ENCODE measurements at regions not wholly inside any gene's neighbourhood (a gene's known extent, or its start where the extent isn't known, plus 50 kb on each side); places are given as distances from the start of the nearest gene placed in this dataset.

DNA sequence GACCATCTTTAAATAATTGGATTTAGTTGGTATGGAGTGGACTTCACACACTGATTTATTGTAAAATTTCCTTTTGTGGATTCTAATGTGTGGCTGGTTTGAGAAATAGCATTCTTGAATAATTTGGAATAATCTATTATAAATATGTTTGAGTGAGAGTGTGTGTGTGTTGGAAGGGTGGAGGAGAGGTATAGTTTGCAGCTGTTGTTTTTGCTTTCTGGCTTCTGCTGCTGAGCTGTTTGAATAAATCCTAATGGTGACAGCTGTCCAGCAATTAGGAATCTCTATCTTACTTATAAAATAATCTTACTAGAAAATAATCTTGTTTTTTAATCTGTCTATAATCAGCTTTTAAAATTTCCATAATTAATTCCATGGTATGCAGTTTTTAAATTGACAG, 1283.0 kb upstream of the CDH2 start:
- TF ChIP-seq TCF7L2 (IDR thresholded peaks at IDR 0.05; ENCODE audit: low read depth, low read length), result no peak
- TF ChIP-seq, protein P1, sequence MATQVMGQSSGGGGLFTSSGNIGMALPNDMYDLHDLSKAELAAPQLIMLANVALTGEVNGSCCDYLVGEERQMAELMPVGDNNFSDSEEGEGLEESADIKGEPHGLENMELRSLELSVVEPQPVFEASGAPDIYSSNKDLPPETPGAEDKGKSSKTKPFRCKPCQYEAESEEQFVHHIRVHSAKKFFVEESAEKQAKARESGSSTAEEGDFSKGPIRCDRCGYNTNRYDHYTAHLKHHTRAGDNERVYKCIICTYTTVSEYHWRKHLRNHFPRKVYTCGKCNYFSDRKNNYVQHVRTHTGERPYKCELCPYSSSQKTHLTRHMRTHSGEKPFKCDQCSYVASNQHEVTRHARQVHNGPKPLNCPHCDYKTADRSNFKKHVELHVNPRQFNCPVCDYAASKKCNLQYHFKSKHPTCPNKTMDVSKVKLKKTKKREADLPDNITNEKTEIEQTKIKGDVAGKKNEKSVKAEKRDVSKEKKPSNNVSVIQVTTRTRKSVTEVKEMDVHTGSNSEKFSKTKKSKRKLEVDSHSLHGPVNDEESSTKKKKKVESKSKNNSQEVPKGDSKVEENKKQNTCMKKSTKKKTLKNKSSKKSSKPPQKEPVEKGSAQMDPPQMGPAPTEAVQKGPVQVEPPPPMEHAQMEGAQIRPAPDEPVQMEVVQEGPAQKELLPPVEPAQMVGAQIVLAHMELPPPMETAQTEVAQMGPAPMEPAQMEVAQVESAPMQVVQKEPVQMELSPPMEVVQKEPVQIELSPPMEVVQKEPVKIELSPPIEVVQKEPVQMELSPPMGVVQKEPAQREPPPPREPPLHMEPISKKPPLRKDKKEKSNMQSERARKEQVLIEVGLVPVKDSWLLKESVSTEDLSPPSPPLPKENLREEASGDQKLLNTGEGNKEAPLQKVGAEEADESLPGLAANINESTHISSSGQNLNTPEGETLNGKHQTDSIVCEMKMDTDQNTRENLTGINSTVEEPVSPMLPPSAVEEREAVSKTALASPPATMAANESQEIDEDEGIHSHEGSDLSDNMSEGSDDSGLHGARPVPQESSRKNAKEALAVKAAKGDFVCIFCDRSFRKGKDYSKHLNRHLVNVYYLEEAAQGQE (IDR thresholded peaks at IDR 0.05; ENCODE audit: insufficient read depth in 1 of 2, low read depth in 2 of 2, low read length in 1 of 2), result no peak
- no peak for TF ChIP-seq SIN3A (IDR thresholded peaks at IDR 0.05; ENCODE audit: borderline replicate concordance, insufficient read depth, low read depth, low read length)
- TF ChIP-seq POLR2AphosphoS5 (IDR thresholded peaks at IDR 0.05; ENCODE audit: low read depth, low read length), result no peak
- TF ChIP-seq, protein P2, sequence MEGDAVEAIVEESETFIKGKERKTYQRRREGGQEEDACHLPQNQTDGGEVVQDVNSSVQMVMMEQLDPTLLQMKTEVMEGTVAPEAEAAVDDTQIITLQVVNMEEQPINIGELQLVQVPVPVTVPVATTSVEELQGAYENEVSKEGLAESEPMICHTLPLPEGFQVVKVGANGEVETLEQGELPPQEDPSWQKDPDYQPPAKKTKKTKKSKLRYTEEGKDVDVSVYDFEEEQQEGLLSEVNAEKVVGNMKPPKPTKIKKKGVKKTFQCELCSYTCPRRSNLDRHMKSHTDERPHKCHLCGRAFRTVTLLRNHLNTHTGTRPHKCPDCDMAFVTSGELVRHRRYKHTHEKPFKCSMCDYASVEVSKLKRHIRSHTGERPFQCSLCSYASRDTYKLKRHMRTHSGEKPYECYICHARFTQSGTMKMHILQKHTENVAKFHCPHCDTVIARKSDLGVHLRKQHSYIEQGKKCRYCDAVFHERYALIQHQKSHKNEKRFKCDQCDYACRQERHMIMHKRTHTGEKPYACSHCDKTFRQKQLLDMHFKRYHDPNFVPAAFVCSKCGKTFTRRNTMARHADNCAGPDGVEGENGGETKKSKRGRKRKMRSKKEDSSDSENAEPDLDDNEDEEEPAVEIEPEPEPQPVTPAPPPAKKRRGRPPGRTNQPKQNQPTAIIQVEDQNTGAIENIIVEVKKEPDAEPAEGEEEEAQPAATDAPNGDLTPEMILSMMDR (IDR thresholded peaks at IDR 0.05), result no peak
- POLR2A ChIA-PET, result no interaction called here
- DNase-seq (ENCODE audit: low read depth, low spot score), result no peak
- intact Hi-C loops (cut with micrococcal nuclease; ENCODE audit: unreplicated experiment), result no loop called here
- no peaks in the 10 kb centered on the region for H3K4me1 ChIP-seq (ENCODE audit: control insufficient read depth, insufficient read depth, low read length)
- no peak for ATAC-seq
- BruUV-seq (replicated peaks), result no TSS peak
- H3K4me3 ChIP-seq (ENCODE audit: low read depth in 2 of 2, low read length in 2 of 2), result no peak overlapping the region
- CTCF ChIA-PET, result no interaction called here
- in situ Hi-C loops (cut with HindIII; ENCODE audit: low pct_unique_long_range_greater_than_20kb, low sequenced_read_pairs), result no loop called here
- H3K27me3 ChIP-seq (ENCODE audit: control insufficient read depth, insufficient read depth, low read length), result no peaks in the 10 kb centered on the region
- no peaks in the 10 kb centered on the region for H3K36me3 ChIP-seq (ENCODE audit: control insufficient read depth, insufficient read depth, low read length)
- H3K27ac ChIP-seq (ENCODE audit: low read length), result no peak overlapping the region
- no peaks in the 10 kb centered on the region for H3K9me3 ChIP-seq (ENCODE audit: control insufficient read depth, insufficient read depth, low read depth, low read length)

DNA sequence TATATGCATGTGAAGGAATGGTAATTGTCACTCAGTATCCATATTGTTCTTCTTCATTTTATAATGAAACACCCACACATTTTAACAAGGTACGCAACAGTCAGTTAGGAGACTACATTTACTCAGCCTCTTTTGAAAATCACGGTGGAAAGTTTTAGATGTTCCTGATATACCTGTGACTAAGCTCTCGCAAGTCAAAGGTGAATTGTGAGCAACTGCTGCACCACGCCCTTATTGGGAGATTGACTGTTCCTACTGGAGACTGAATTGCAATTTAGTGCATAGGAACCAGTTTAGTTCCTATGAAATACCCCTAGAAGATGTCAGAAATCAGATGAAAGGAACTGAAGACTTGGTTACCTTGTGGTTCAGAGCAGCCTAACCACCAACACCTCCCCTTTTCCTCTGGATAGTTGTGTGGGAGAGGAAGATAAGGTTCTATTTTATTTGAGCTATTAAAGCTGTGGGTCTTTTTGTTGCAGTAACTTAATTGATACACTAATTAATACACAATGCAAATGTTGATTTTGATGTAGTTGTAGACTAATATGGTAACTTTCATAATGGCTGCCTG, 1280.5 kb upstream of the CDH2 start:
- ChIA-PET POLR2A (no interaction called here), CTCF (no interaction called here)
- no peak for TF ChIP-seq POLR2AphosphoS5 (IDR thresholded peaks at IDR 0.05; ENCODE audit: low read depth, low read length)
- TF ChIP-seq, protein P1 (IDR thresholded peaks at IDR 0.05; ENCODE audit: insufficient read depth in 1 of 2, low read depth in 2 of 2, low read length in 1 of 2), result no peak
- TF ChIP-seq, protein P2 (IDR thresholded peaks at IDR 0.05), result no peak
- no TSS peak for BruUV-seq (replicated peaks)
- Histone ChIP-seq H3K27me3 (ENCODE audit: control insufficient read depth, insufficient read depth, low read length) (no peaks in the 10 kb centered on the region), H3K9me3 (ENCODE audit: control insufficient read depth, insufficient read depth, low read depth, low read length) (no peaks in the 10 kb centered on the region), H3K4me3 (ENCODE audit: low read depth in 2 of 2, low read length in 2 of 2) (no peak overlapping the region), H3K36me3 (ENCODE audit: control insufficient read depth, insufficient read depth, low read length) (no peaks in the 10 kb centered on the region), H3K4me1 (ENCODE audit: control insufficient read depth, insufficient read depth, low read length) (no peaks in the 10 kb centered on the region), H3K27ac (ENCODE audit: low read length) (no peak overlapping the region)
- in situ Hi-C loops (cut with HindIII; ENCODE audit: low pct_unique_long_range_greater_than_20kb, low sequenced_read_pairs) (no loop called here), intact Hi-C loops (cut with micrococcal nuclease; ENCODE audit: unreplicated experiment) (no loop called here)
- no peak for ATAC-seq
- DNase-seq (ENCODE audit: low read depth, low spot score), result no peak

All from Panc1 (cell line).